Stomach (tissue), 8 donors: ENCODE measurements at regions not wholly inside any gene's neighbourhood (a gene's known extent, or its start where the extent isn't known, plus 50 kb on each side); places are given as distances from the start of the nearest gene placed in this dataset.

Experiments
- DNase-seq, 2 donors: peaks; one replicate each; pipeline versions ENCODE4 v3.0.0 to v3.0.0-alpha.2; 2013 to 2019
- H3K27ac ChIP-seq, 5 donors: fragments of 200-600 bp in 4 of 5; sonication (generic) in 4 of 5; one replicate each; pipeline ENCODE4 v1.5.1; 2013 to 2019; ENCODE audit warnings: mild to moderate bottlenecking in 1 of 5, moderate library complexity in 1 of 5
- H3K27me3 ChIP-seq, 3 donors: fragments of 200-600 bp; sonication (generic); one replicate each; pipeline ENCODE4 v1.5.1; 2017 to 2019; ENCODE audit warnings: mixed run types in 1 of 3
- H3K36me3 ChIP-seq, 4 donors: fragments of 200-600 bp; sonication (generic); 1 replicate in 3 of 4; 2 replicates in 1 of 4; pipeline ENCODE4 v1.5.1; 2016 to 2019
- H3K4me1 ChIP-seq, 4 donors: fragments of 200-600 bp; sonication (generic); one replicate each; pipeline ENCODE4 v1.5.1; 2016 to 2019
- H3K4me3 ChIP-seq, 4 donors: fragments of 200-600 bp; sonication (generic) in 3 of 4; one replicate each; pipeline ENCODE4 v1.5.1; 2016 to 2019; ENCODE audit warnings: mild to moderate bottlenecking in 1 of 4
- H3K9me3 ChIP-seq, 4 donors: fragments of 200-600 bp; sonication (generic); one replicate each; pipeline ENCODE4 v1.5.1; 2016 to 2019
- EP300 ChIP-seq: sonication (generic); formaldehyde crosslinking; IDR thresholded peaks from one replicate; pipeline ENCODE4 v1.6.1; 2017; ENCODE audit warnings: antibody characterized with exemption
- POLR2A ChIP-seq, 4 donors: fragments of 450-650 bp; IDR thresholded peaks; one replicate each; pipeline ENCODE4 v1.6.1; 2016; ENCODE audit warnings: antibody characterized with exemption in 4 of 4, control low read depth in 2 of 4, mild to moderate bottlenecking in 1 of 4, moderate library complexity in 1 of 4
- POLR2AphosphoS5 ChIP-seq, 3 donors: sonication (generic); formaldehyde crosslinking; IDR thresholded peaks; one replicate each; pipeline ENCODE4 v1.6.1; 2016; ENCODE audit warnings: antibody characterized with exemption in 3 of 3
- WGBS, 5 donors: extraction: QIAGEN DNeasy Blood & Tissue Kit in 3 of 5; methylation state at CpG; one replicate each; pipeline versions ENCODE4 v1.1.5 to v1.1.7; 2013 to 2018; 5-methylcytosine and 5-hydroxymethylcytosine counted together
- intact Hi-C: fragments of 100-400 bp; cut with DNase I; formaldehyde crosslinking; loops from one replicate; pipeline ENCODE4 v1.15.1; 2023; ENCODE audit warnings: low total_unique reads
- TF ChIP-seq, protein P1 (sequence below), 7 experiments: fragments of 450-650 bp in 4 of 7; fragments of 200-600 bp in 3 of 7; sonication (generic) in 3 of 7; IDR thresholded peaks; one replicate each; pipeline ENCODE4 v1.5.1; 2016 to 2019; ENCODE audit warnings: antibody characterized with exemption in 7 of 7, control low read depth in 2 of 7, mild to moderate bottlenecking in 1 of 7
- donor health status: healthy with polysubstance abuse.
- donor health status: Bipolar disorder and iron deficiency.
- donor health status: healthy.

DNA sequence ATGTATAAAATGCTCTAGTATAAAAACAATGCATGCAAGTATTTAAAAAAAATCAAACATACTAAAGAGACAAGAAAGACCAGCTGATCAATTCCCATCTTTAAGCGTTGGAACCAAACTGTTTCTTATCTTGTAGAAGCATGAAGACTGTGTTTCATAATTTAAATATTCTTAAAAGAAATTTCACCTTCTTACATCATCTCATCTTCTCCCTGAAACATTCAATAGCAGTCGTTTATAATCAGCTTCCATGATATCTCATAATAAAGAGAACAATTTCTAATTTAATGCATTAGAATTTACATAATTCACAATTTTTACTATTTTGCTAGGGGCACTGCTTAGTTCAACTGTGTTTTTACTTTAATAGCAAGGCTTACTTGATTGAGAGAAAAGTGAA is 468.1 kb upstream of the MARCKS start:
- intact Hi-C loops = no loop called here
- H3K4me3 ChIP-seq = no peak overlapping the region
- no peak overlapping the region for H3K27ac ChIP-seq
- no peaks in the 10 kb centered on the region for H3K27me3 ChIP-seq
- WGBS, 5 donors = 70 to 92% (median 75%) methylated on average over 2 of the region's 2 CpGs
- no peaks in the 10 kb centered on the region for H3K9me3 ChIP-seq
- no peaks in the 10 kb centered on the region for H3K36me3 ChIP-seq
- H3K4me1 ChIP-seq = no peaks in the 10 kb centered on the region
- TF ChIP-seq EP300 (no peak), POLR2A (IDR thresholded peaks at IDR 0.05) (no peak), POLR2AphosphoS5 (IDR thresholded peaks at IDR 0.05) (no peak)
- TF ChIP-seq, protein P1, sequence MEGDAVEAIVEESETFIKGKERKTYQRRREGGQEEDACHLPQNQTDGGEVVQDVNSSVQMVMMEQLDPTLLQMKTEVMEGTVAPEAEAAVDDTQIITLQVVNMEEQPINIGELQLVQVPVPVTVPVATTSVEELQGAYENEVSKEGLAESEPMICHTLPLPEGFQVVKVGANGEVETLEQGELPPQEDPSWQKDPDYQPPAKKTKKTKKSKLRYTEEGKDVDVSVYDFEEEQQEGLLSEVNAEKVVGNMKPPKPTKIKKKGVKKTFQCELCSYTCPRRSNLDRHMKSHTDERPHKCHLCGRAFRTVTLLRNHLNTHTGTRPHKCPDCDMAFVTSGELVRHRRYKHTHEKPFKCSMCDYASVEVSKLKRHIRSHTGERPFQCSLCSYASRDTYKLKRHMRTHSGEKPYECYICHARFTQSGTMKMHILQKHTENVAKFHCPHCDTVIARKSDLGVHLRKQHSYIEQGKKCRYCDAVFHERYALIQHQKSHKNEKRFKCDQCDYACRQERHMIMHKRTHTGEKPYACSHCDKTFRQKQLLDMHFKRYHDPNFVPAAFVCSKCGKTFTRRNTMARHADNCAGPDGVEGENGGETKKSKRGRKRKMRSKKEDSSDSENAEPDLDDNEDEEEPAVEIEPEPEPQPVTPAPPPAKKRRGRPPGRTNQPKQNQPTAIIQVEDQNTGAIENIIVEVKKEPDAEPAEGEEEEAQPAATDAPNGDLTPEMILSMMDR (IDR thresholded peaks at IDR 0.05) = no peak
- no peak for DNase-seq

DNA sequence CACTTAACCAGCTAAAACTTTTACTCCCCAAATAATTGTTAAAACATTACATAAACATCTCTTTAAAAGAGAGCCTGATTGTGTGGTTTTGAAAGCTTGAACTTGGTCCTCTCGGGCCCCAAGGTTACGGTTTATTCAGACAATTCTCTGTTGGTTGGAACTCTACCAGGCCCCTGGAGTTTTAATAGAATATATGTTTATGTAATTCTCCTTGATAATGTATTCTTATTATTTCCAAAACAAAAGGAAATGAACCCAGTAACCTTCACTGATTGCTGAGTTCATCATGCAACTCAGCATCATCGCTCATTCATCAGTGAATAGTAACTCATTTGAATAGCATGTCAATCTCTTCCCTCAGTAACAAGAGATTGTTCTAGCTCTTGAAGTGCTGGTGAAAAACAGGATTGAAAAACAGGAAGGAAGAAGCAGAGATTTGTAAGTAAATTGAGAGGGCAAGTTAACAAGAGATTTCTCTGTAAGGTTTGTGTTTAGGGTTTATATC is 464.5 kb upstream of the MARCKS start:
- TF ChIP-seq EP300 = no peak
- TF ChIP-seq, protein P1 (IDR thresholded peaks at IDR 0.05) = no peak
- no peak for TF ChIP-seq POLR2A (IDR thresholded peaks at IDR 0.05)
- no peak for TF ChIP-seq POLR2AphosphoS5 (IDR thresholded peaks at IDR 0.05)
- no peaks in the 10 kb centered on the region for H3K27me3 ChIP-seq
- no peak for DNase-seq
- H3K4me1 ChIP-seq = peaks cover 0 to 14% (median 7%) of the 10 kb centered on the region in 4 donors
- H3K36me3 ChIP-seq = no peaks in the 10 kb centered on the region
- intact Hi-C loops = no loop called here
- 87 to 91% (median 88%) methylated on average over 3 of the region's 3 CpGs for WGBS, 5 donors
- no peak overlapping the region for H3K4me3 ChIP-seq
- H3K27ac ChIP-seq = no peak overlapping the region
- H3K9me3 ChIP-seq = no peaks in the 10 kb centered on the region

DNA sequence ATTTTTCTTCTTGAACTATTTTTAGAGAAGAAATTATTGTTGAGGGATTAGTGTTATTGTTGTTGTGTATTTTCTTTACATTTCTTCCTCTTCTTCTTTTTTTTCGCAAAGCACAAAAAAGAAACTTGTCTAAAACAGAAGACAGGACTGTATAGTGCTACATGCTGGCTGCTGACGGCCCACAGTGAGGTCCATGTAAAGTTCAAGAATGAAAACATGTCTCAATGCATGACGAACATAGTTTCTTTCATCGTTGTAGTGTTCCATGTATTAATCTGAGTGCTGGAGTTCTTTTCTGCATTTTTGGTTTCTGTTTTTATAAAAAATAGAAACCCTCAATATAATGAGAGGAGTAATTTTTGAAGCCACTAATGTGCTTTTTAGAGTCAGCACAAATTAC is 462.9 kb upstream of the MARCKS start:
- TF ChIP-seq, protein P1 (IDR thresholded peaks at IDR 0.05) = no peak
- TF ChIP-seq POLR2AphosphoS5 (IDR thresholded peaks at IDR 0.05) (no peak), EP300 (no peak), POLR2A (IDR thresholded peaks at IDR 0.05) (no peak)
- DNase-seq = peak in 1 of 2 donors; percentile 59
- intact Hi-C loops = no loop called here
- no peaks in the 10 kb centered on the region for H3K9me3 ChIP-seq
- H3K4me1 ChIP-seq = peaks cover 0 to 14% (median 7%) of the 10 kb centered on the region in 4 donors
- WGBS, 5 donors = 88 to 96% (median 92%) methylated on average over 4 of the region's 4 CpGs
- H3K4me3 ChIP-seq = no peak overlapping the region
- H3K36me3 ChIP-seq = no peaks in the 10 kb centered on the region
- no peaks in the 10 kb centered on the region for H3K27me3 ChIP-seq
- no peak overlapping the region for H3K27ac ChIP-seq

DNA sequence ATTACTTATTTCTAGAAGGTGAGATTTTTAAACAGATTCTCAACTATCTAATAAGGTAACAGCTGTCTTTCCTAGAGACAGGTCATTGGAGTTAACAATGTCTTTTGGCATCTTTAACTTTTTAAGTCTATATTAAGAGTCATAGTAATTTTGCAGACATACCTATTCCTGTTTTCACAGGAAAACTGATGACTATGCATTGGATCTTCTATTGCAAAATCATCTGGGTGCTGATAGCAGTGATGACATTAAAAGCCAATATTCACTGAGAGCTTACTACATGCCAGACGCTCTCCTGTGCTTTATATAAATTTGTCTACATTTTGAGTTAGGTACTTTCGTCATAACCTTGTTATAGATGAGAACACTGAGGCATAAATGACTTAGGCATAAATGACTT is 462.4 kb upstream of the MARCKS start:
- intact Hi-C loops = no loop called here
- H3K4me1 ChIP-seq = peaks cover 0 to 14% (median 7%) of the 10 kb centered on the region in 4 donors
- H3K27me3 ChIP-seq = no peaks in the 10 kb centered on the region
- H3K4me3 ChIP-seq = no peak overlapping the region
- WGBS, 5 donors = 93 to 99% (median 96%) methylated on average over 2 of the region's 2 CpGs
- DNase-seq = no peak
- TF ChIP-seq, protein P1 (IDR thresholded peaks at IDR 0.05) = no peak
- TF ChIP-seq POLR2AphosphoS5 (IDR thresholded peaks at IDR 0.05) (no peak), POLR2A (IDR thresholded peaks at IDR 0.05) (no peak), EP300 (no peak)
- no peak overlapping the region for H3K27ac ChIP-seq
- H3K9me3 ChIP-seq = no peaks in the 10 kb centered on the region
- no peaks in the 10 kb centered on the region for H3K36me3 ChIP-seq
